ENCODE measurements at regions not wholly inside any gene's neighbourhood (a gene's known extent, or its start where the extent isn't known, plus 50 kb on each side); places are given as distances from the start of the nearest gene placed in this dataset.
"Not testable (repeated sequence)": the region's sequence is repeated elsewhere in the genome, so short reads cannot be mapped to it uniquely, and the experiment has no call there.

DNA sequence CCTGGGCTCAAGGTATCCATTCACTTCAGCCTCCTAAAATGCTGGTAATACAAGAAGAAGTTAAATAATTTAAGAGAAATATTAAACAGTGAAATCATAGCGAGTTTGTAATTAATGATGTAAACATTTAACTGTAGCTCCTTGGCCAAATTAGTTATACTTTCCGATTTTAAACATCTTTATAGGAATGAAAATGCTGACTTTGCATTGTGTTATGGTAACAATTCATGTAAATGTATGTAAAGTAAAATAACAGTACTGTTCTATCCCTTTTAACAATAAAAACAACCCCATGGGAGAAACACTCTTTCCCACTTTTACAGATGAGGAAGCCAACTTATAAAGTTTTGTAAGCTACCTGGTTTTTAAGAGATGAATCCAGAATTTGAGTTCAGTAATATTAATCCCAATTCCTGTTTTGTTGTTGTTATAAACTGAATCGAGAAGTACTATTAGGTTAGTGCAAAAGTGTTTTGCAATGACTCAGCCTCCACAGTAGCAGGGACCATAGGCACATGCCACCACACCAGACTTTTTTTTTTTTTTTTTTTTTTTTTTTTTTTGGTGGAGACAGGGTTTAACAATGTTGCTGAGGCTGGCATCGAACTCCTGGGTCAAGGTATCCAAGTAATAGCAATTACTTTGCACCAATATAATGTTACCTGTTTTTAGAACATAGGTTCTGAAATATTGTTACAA is 1360.4 kb downstream of the BRINP3 start:
- DNase-seq, result no peak

DNA sequence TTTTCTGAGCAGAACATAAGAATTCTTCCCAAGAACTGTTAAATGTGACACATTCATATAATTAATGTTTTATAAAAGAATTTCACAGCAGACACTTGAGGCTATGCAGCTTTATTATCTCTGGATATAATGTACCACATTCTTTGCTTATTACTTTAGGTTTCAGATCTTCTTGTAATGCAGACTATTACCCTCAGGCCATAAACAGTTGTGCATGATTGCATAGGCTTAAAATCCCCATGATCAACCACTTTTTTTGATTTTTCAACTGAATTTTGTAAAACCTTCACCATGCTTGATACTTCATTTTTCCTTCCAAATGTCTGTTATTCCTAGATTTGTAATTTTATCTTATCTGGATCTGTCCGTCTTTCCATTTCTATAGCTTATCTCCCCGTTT is 1355.7 kb downstream of the BRINP3 start:
- no peak for DNase-seq

DNA sequence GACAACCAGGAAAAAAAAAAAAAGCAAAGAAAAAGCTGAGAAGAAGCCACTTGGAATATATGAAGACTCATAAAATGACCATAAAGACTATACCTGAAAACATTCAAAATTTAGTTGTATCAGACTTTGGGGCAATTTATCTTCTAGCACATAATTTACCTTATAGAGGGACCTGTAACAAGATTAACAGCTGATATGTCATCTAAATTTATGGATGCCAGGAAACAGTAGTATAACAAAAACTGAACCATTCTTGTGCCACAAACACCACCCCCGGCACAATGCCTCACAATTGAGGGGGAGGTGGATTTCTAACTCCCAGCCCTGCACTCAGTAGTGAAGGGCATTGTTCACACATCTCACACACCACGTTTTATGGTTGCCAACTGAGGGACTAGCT is 1352.0 kb downstream of the BRINP3 start:
- DNase-seq, result no peak

DNA sequence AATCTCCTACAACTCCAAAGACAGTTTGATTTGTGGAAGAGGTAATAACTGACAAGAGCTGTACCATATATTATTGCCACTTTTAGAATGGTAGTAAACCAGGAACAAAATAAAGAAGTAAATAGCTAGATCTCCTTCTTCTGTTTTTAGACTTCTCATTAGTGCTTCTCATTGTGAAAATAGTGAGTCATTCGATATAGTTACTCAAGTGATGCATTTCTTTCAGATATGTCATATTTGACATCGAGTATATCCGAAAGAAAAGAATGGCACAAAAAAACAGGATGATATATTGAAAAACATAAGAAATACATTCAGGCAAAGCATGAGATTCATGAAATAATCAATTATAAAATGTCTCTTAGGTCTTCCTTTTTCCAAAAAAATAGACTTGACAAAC is 1346.1 kb downstream of the BRINP3 start:
- DNase-seq, result no peak

DNA sequence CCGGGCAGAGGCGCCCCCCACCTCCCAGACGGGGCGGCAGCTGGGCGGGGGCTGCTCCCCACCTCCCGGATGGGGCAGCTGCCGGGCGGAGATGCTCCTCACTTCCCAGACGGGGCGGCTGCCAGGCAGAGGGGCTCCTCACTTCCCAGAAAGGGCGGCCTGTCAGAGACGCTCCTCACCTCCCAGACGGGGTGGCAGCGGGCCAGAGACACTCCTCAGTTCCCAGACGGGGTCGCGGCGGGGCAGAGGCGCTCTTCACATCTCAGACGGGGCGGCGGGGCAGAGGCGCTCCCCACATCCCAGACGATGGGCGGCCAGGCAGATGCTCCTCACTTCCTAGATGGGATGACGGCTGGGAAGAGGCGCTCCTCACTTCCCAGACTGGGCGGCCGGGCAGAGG is 1337.9 kb downstream of the BRINP3 start:
- not testable (repeated sequence) for DNase-seq

DNA sequence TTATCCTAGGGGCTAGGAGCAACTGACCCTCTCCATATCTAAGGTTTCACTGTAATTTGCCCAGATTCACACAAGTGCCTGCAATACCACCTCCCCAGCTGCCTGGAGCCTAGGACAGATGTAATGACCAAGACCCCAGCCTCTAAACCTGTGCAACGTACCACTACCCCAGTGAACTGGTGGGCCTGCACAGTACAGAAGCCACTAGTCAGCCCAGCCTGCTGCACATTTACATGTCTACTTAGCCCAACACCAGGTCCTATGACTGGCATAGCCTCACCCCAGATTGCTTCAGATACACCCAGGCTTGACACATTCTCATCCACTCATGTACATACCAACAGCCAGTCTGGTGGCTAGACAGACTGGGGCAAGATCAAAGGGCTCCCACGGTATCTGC is 1336.6 kb downstream of the BRINP3 start:
- DNase-seq, result no peak

DNA sequence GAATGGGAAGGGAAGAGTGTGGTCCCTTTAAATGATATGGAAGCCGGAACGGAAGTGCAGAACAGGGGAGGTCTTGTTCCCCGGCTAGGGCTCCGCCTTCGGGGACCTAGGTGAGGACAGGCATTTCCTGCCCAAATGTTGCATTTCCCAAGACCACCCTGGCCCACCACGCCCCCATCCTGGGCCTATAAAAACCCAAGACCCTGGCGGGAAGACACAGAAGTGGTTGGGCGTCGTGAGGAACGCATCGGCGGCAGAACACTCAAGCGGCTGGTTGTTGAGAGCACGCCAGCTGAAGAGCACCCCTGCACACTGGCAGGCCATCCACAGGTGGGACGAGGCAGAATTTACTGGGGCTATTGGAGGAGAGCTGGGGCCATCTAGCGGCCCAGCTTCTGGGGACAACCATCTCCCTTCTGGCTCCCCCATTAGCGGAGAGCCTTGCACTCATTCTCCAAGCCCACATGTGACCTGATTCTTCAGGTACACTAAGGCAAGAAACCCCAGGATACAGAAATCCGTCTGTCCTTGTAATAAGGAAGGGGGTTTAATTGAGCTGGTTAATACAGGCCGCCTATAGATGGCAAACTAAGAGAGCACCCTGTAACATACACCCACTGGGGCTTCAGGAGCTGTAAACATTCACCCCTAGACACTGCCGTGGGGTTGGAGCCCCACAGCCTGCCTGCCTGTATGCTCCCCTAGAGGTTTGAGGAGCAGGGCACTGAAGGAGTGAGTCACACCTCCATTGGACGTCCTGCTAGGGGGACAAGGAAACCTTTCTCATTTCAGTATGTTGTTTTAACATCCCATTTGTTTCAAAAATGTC is 1327.9 kb downstream of the BRINP3 start:
- DNase-seq, result no peak

DNA sequence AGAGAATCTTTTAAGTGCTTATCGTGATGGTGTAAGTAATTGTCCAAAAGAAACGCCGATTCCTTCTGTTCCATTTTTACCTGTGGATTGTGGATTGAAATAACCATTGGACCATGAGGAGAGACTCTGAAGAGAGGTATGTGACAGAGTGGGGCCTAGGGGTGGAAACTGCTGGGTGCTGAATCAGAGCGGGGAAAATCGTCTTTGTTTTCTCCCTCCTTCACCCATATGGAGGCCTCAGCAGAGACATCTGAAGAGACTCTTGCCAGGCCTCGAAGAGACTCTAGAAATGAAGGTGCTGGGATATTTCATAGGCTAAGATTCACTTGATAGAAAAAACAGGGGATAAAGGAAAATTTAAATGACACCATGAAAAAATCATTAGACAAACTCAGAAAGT is 1327.0 kb downstream of the BRINP3 start:
- no peak for DNase-seq

DNA sequence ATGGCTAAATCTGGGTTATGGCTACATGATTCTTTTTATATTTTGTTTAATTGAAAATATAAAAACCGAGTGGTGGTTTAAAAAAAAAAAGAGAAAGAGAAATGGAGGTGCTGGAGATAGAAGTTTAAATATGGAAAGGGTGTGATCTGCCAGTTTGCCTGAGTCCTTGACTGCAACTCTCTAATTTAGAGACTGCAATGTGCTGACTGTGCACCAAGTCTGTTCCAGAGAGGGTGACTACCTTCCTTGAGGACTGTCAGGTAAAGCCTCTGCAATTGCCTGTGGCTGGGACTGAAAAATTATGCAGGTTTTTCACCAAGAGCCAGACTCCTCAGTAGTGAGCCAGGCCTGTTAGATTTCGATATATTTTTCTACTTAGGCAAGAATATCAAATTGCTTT is 1326.3 kb downstream of the BRINP3 start:
- no peak for DNase-seq

DNA sequence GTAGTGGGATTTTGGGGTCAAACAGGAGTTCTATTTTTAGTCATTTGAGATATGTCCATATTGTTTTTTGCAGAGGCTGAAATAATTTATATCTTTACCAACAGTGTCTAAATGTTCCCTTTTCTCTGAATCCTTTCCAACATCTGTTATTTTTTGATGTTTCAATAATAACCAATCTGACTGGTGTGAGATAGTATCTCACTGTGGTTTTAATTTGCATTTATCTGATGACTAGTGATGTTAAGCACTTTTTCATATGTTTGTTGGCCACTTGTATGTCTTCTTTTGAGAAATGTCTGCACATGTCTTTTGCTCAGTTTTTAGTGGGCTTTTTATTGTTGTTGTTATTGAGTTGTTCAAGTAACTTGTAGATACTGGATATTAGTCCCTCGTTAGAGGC is 1325.0 kb downstream of the BRINP3 start:
- no peak for DNase-seq

DNA sequence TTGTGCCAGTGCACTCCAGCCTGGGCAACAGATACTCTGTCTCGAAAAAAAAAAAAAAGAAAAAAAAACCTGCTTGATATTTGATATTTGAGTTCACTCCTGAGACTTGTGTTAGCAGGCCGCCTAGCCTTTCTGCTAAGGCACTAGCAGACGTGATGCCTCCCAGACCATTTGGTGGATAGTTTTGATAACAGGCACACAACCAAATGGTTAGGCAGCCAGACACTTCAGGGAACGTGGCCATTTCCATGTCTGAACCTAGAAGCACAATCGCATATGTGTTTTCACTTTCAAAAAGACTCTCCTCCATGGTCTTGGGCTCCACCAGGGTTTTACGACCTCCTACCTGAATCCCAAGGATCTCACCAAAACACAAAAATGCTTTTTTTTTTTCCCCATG is 1319.5 kb downstream of the BRINP3 start:
- no peak for DNase-seq

DNA sequence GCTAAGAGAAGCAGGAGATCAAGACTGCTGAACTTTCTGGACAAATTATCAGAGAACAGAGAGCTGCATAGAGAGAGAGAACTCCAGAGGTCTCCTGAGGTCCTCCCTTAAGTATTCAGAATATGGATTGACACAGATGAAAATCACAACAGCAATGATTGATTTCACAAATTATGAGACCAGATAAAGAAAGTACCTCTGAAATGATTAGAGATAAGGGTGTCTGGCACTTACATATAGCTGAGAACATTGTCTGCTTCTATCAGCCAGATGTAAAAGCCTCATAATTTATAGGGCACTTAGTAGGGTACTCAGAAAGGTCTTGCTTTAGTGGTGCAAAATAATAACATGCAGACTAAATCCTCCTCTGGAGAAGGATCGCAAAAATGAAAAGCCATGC is 1301.8 kb downstream of the BRINP3 start:
- no peak for DNase-seq

DNA sequence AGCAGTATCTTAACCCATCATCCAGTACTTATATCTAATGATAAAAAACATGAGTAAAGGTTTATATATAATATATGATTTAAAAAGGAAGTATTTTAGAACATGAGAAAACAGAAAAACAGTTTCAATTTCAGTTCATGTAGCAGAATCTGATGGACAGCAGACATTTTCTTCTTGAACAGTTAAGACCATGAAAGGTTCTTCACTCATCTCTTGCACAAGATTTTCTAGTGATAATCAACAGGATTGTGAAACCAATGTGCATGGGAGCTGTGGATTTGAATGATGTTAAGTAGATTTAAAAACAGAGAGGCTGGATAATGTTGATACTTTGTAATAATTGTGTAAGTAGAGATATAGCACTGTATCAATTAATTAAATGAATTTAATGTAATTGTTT is 1297.6 kb downstream of the BRINP3 start:
- no peak for DNase-seq

DNA sequence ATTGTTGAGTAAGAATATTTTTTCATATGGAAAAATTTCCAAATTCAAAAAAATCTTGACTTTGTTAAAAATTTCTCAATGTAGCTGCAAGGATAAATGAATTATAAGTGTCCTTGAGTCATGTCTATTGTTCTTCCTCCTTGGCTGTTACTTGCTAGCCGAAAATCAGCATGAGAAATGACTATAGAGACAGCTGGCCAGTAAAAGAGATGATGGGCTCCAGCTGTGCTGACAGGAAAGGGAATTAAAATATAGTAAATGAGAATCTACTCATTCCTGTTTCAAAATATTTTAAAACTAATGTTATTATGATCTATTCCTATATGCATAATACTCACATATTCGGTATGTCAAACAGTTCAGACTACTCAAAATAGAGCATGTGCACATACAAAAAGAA is 1292.6 kb downstream of the BRINP3 start:
- peak; percentile 0 for DNase-seq

DNA sequence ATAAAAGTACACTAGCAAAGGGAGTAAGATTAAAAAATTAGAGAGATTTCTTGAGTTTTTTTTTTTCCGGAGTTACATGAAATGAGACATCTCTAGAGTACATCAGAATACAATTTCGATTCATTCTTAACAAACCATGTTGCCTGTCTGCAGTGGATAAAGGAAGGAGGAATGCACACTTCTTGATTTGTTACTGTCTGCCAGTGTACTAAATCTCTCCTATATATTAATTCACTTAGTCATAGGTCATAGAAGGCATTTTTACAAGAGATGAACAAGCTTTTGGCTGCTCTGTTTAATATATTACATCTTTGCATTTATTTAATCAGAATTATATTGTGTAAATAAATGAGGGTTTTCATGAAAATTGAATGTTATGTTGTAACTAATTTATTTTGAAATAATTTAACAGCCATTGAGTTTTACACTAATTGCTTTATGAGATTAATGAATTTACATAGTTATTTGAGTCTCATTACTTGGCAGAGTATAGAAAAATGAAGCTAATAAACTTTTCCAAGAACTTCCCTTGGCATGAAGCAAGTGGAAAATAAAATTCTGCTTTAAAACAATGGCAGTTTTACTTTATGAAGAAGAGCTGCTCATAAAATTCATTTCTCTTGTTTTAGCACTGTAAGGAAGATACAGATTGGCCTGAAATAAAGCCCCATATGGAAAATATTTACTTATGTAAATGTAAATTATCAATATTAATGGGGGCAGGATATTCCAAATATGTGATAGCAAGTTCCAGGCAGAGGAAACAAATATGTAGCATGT is 1284.7 kb downstream of the BRINP3 start:
- peak; percentile 66 for DNase-seq

DNA sequence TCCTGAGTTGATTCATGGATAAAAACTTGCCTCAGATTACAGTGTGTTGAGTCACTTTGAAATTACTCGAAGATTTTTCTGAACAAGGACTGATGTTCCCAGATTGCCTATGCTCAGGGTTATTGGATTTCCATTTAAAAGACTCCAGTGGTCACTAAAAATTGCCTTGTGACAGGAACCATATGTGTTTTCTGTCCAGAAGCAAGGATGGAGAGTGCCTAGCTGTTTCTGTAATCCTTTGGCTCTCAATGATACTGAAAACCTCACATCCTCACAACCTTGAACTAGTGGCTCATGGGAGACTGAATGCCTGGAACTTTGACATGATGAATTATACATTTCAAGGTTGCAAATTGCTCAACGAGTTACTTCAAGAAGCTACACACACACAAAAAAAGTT is 1271.8 kb downstream of the BRINP3 start:
- no peak for DNase-seq

DNA sequence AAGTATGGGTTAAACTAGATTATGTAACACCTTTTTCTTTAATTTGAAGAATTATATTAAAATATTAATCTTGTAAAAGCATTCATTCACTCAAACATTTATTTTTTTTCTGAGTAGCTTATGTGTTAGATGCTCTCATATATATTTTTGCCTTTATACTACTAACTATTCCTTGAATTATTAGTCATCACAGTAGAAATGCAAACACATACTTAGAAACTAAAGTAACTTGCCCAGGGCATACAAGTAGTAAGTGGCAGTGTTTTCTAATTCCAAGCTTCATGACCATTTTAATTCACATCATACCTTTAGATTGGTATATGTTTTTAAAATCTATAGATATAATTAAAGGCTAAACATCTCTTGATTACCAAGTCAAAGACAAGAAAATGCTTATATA is 1271.0 kb downstream of the BRINP3 start:
- DNase-seq, result no peak

DNA sequence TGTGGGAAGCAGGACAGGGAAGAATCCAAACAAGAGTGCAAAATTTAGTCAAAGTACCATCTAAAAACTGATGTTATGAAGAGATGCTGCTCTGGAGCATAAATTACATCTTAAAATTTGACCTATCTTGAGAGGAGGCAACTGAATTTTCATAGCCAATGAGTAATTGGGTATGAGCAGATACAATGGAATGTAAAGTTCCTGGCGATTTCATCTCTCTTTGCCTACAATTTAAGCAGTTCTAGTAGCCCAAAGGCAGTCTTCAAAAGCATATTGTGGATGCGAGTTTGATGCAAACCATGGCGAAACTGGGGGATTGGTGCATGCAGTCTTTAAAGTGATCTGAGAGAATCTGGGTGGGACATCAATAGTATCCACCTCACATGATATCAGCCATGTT is 1265.9 kb downstream of the BRINP3 start:
- no peak for DNase-seq

DNA sequence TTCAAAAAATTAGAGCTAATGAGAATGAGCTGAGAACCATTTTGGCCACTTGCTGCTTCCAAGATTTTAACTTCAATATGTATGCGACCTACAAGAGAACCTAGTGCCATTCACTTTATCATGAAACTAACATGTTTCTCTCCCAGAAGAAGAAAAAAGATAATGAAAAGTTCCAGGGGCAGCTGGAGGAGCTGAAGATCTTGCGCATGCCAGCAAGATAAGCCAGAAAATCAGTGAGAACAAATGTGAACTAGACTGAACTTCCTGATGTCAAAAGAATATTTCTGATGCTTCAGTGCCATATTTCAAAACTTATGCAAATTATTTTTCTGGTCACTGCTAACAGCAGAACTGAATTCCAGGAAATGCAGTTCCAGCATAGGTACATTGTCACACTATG is 1265.1 kb downstream of the BRINP3 start:
- no peak for DNase-seq

DNA sequence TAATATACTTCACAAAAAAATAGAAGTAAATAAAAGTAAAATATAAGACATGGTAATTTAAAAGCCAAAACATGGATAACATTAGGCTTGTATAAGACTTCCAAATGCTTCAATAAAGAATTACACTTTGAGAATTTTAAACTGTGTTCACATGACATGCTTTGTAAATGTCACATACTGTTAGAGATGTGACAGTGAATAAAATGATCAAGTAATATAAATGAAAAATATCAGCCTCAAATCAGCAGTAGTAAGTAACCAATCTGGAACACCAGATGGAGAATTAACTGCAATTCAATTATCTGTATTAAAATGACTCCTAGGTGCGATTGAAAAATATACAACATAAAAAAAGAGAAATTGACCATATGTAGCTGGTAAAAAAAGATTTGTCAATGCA is 1260.8 kb downstream of the BRINP3 start:
- no peak for DNase-seq

DNA sequence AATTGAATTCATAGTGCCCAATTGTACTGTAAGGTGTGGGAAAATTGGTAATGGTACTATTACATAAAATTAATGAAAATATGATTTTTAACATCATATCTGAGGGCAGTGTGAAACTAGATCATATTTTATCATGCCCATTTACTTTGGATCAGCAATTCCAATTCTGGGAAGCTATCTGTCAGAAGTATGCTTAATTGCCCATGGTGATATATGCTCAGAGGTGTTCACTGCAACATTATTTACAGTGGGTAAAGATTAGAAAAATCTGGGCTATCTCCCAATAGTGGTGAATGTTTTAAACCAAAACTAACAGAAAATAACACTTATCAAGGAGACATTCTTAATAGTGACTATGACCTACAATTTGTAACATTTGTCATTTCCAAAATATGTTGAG is 1260.0 kb downstream of the BRINP3 start:
- DNase-seq, result no peak

DNA sequence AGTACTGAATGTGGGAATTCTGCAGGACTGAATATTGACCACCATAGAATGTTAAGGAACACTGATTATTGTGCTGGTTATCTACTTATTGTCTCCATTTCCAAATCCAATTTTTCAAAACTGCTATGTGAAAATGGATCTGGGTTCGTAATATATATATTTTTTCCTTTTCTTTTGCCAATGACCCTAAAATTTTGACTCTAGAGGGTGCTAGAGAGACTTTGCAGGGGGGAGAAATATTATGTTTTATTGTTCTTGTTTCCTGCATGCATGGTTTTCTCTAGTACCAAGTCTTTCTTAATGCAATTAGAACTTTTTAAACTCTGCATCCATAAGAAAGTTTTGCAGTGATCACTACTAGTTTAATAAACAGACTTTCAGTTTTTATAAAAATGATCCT is 1256.9 kb downstream of the BRINP3 start:
- DNase-seq, result no peak

DNA sequence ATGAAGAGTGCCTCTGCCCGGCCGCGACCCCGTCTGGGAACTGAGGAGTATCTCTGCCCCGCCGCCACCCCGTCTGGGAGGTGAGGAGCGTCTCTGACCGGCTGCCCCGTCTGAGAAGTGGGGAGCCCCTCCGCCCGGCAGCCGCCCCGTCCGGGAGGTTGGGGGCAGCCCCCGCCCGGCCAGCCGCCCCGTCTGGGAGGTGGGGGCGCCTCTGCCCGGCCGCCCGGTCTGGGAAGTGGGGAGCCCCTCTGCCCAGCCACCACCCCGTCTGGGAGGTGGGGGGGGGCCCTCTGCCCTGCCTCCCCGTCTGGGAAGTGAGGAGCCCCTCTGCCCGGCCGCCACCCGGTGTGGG is 1251.9 kb downstream of the BRINP3 start:
- DNase-seq, result not testable (repeated sequence)

All from skin of body (tissue), 1 donor.